Activated CD4-positive, alpha-beta T cell treated with anti-CD3 and anti-CD28 coated beads, Interleukin-2, amount 50 U/mL, for 4 hours (primary cell): ENCODE measurements at regions not wholly inside any gene's neighbourhood (a gene's known extent, or its start where the extent isn't known, plus 50 kb on each side); places are given as distances from the start of the nearest gene placed in this dataset.

Experiments used
- DNase-seq, 2 experiments: peaks; one replicate each; pipeline ENCODE4 v3.0.0-alpha.2; 2020

DNA sequence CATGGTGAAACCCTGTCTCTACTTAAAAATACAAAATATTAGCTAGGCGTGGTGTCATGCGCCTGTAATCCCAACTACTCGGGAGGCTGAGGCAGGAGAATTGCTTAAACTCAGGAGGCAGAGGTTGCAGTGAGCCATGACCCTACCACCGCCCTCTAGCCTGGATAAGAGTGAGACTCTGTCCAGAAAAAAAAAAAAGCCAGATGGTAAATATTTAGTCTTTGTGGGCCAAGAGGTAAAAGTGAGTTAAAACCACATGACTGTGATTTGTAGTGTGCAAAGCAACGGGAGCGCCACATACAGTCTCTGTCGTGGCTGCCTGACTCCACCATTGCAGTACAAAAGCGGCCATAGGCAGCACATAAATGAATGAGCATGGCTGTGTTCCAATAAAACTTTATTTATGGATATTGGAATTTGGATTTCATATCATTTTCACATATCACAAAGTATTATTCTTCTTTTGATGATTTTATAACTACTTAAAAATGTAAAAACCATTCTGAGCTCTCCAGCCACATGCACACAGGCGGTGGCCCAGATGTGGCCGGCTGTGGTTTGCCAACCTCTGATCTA, 51.8 kb upstream of the CASZ1 start:
- no peak for DNase-seq

DNA sequence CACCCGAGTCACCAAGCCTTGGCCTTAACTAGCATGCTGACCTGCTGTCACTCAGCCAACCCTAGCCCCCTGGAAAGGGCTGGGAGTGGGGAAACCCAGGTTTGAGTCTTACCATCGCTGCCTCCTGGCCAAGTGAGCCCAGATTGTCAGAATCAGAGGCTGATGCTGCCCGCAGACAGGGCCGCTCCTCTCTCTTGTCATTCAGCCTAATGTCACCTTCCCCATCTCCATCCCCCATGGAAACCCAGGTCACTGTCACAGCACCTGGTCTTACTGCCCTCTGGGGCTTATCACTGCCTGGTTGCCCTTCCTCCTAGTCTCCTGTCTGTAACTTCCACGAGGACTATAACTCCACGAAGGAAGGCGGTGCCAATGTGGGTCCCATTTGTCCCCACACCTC, 53.6 kb upstream of the CASZ1 start:
- no peak for DNase-seq

DNA sequence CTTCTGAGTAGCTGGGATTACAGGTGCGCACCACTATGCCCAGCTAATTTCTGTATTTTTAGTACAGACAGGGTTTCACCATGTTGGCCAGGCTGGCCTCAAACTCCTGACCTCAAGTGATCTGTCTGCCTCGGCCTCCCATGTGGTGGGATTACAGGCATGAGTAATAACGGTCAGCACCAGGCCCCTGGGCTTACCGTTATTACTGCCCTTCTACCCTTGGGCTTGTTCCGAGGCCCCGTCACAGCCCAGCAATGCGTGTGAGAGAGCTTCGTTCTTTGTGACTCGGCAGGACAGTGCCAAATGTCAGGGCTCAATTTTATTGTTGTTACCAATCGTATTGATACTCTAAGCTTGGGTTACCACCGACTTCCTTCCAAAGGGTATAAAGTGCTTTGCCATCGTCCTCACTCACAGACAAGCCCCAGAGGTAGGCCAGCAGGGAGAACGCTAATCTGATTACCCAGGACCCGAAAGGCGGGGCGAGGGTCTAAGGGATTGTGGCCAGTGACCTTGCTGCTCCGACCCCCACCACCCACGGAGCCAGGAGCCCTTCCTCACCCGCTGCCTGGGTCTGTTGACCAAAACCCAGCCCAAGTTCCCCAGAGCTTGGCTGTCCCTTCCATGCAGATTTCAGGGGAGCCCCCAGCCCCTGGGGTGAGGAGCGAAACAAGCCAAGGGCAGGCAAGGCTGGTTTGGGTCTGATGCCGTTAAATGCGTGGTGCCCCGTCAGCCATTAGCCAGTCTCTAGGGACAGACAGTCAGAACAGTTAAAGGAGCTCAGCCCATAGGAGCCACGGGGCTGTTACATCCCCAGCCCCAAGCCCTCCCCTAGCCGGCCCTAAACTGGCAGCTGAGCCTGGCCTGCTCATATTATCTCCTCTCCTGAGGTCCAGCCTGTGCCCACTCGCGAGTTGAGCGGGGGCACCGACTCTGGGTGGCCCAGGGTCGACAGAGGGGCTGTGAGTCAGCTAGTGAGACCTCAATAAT, 54.9 kb upstream of the CASZ1 start:
- no peak for DNase-seq

DNA sequence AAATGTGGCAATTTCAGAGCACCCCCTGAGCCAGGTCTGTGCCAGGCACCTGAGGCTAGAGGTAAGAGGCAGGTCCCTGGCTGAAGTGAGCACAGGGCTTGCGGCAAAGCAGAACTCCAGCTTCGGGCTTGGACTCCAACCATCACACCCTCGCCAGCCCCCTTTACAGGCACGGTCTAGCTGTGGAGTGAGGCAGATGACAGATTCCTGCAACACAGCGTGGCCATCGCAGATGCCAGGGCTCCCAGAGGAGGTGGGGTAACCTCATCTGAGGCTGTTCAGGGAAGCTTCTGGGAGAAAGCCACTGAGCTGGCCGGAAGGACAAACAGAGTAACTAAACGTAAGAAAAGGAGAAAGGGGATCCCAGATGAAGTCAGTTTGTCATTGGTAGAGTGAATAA, 55.6 kb upstream of the CASZ1 start:
- DNase-seq: no peak

DNA sequence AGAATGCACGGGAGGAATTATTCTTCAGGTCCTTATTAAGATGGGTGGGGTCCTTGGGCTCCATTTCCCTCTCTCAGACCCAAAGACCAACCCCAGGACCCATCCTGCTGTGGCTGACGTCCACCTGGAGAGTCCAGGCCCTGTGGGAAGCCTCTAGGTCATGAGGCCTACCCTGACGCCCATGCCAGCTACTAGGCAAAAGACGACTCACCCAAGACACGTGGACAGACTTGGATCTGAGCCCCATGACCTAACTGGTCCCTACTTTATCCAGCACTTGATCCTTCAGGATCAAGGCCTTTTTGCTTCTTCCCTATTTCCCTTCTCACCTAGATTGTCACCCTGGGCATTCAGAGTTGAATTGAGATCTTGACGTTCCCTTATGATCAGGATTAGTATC, 56.0 kb upstream of the CASZ1 start:
- DNase-seq: no peak

DNA sequence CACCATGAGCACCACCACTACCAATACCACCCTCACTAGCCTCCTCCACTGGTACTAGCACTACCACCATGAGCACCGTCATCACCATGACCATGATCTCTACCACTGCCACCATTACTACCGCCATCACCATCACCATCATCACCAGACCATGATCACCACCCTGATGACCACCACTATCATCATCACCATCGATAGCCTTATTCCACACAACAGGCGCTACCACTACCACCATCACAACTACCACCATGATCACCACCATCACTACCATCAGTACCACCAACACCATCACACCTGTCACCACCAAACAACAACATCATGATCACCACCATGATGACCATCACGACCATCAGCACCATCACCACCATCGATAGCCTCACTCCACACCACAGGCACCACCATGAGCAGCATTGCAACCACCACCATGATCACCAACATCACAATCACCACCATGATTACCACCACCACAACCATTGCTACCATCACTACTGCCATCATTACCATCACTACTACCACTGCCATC, 56.6 kb upstream of the CASZ1 start:
- DNase-seq: no peak

DNA sequence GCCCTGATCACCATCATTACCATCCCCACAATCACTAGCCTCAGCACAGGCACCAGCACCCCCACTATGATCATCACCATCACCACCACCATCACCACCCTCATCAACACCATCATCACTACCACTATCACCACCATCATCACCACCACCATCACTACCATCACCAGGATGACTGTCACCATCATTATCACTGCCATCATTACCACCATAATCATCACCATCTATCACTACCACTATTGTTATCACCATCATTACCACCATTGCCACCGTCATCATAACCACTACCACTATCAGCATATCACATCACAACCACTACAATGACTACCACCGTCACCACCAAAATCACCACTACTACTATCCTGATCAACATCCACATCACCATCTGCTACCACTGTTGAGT, 57.3 kb upstream of the CASZ1 start:
- no peak for DNase-seq

DNA sequence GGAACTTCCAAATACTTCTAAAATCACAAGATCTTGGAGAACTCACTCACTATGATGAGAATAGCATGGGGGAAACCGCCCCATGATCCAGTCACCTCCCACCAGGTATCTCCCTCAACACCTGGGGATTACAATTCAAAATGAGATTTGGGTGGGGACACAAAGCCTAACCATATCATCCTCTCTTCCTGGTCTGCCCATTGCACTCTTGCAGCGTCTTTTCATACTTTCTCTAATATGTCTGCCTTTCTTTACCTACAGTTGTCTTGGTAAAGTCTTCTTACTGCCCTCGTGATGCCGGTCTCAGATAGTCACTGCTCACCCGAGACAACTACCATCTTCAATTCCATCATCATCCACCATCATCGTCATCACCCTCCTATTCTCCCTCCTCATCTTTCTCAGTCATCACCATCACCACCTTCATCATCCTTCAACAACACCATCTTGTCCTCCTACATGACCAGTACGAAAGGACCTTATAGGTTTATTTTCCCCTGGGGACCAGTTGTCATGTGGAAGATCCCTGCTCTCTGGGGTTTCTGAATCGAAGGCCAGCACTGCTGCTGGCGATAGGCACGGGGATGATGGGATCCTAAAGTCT, 58.5 kb upstream of the CASZ1 start:
- no peak for DNase-seq

DNA sequence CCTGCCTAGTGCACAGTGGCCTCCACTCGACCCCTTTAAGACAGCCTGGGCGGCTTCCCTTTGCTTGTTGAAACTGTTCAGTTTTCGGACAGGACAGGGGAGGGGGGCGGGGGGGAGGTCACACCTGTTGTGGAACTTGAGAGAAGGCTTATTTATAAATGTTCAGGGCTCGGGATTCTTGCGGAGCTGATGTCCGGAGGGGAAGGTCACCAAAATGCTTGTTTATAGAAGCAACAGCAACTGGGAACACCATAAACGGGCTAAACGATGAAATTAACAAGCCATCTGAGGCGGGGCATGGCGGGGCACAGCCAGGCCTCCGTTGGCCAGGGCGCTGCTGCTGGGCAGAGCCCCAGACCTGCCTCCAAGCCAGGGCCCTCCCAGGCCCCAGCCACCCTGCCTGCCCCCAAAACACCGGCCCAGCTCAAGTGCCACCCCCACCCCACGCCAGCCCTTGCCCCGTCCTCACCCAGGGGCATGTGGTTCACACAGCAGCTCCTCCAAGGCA, 59.8 kb upstream of the CASZ1 start:
- DNase-seq: no peak

DNA sequence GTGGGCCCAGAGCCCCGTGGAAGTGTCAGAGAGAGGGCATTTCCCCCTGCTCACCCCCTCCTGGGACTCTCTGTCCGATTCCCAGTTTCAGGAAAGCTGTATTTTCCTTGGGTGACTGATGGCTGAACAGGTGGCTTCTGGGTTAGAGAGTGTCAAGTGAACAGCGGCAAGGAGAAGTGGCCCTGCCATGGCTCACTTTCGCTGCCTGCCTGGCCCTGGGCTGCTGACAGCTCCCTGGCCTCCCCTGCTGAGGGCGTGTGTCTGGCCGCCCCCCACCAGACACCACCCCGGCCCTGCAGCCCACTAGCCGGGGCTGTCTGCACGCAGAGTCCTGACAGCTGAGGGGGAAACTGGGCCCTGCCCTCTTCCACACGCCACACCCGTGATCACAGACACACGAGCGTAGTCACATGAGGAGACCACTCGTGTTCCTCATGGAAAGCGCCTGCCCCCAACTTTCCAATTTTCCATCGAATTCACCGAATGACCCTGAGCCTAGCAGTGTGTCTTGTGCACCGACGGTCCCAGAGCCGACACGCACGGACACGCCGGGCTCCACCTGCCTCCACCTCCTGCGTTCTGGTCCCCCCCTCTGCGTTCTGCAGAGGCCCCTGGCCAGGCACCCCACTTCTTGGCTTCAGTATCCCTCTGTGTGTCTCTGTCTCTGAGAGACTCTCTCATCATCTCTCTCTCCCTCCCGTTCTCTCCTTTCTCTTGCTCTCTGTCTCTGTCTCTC, 60.6 kb upstream of the CASZ1 start:
- no peak for DNase-seq

DNA sequence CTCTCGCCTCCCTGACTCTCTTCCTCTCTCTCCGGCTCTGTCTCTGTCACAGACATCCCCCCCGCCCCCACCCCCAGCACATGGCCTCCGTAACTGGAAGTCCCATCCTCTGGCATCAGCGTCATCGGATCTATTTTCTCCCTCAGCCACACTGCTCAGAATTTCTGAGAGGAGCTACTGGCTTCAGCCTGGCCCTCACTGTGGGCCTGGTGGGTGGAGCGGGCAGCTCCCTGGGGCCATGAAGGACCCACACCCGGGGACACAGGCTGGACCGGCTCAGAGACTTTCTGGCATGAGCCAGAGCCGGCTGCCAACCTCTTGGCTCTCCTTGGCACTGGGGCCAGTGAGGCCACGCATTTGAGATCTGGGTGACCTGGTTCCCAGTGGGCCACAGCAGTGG, 61.2 kb upstream of the CASZ1 start:
- no peak for DNase-seq

DNA sequence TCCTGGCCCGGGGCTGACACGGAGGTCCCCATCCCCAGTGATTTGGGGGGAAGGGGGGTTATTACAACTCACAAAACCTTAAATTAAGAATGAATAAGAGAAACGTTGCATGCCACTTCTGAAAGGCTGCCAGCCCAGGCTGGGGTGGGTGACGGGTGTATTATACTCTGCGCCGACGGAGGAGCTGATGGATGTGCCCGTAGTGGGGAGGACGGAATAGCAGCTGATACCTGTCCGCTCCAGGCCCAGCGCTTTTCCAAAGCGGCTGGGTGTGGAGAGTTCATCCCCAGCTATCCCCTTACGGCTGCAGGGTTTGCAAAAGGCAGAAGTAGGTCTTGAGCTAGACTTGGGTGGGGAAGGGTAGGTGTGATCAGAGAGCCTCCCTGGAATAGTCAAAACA, 63.8 kb upstream of the CASZ1 start:
- no peak for DNase-seq

DNA sequence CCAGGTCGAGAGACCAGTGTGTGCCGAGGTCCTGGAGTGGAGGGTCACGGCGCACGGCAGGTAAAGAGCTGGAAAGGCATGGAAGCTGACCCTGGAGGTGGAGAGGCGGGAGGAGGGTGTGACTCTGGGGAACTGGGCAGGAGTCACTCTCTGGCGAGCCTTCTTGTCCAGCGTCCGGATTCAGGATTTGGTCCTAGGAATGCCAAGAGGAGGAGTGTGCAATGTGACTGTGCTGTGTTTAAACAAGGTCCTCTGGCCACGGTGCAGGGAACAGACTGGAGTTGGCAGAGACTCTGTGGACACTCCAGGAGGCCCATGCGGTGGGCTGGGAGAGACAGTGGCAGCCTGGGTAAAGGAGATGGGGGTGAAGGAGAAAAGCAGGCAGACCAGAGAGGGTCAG, 64.2 kb upstream of the CASZ1 start:
- DNase-seq: no peak

DNA sequence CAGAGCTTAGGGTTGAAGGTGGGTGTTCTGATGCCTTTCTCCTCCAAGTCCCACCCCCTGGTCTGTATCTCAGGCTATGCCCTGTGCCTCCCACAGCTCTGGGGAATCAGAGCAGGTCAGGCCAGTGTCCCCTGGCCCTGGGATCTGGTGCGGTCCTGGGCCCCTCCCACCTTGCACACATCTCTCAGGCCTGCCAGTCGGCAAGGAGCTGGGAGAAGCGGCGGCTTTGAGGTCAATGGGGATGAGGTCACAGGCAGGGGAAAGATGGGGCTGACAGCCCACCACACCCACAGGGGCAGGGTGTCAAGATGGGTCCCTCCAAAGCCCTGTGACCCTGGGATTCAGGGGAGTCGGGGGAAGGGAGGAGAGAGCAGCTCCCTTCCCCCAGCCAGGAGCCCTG, 65.4 kb upstream of the CASZ1 start:
- no peak for DNase-seq

DNA sequence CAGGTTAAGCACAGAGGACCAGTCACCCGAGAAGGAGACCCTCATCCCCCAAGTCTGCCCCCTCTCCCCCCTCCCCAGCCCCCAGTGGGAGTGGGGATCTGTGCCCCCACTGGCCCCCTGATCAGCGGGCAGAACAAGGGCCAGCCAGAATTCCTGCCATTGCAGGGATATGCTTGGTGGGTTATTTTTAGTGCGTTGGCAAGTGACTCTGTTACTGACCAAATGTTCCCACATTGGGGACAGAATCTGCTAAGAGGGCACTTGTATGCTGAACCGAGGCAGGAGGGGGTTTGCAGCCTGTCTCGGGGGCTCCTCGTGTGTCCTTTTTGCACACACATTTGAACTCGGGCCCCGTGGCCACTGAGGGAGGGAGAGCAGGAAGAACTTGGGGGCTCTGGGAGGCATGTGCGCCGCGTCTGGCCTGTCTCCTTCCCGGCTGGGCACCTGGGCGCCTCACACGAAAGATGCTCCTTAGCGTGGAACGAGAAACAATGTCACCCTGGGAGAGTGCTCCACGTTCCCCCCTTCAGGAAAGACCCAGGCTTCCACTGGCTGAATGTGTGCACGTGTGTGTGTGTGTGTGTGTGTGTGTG, 66.4 kb upstream of the CASZ1 start:
- DNase-seq: no peak

DNA sequence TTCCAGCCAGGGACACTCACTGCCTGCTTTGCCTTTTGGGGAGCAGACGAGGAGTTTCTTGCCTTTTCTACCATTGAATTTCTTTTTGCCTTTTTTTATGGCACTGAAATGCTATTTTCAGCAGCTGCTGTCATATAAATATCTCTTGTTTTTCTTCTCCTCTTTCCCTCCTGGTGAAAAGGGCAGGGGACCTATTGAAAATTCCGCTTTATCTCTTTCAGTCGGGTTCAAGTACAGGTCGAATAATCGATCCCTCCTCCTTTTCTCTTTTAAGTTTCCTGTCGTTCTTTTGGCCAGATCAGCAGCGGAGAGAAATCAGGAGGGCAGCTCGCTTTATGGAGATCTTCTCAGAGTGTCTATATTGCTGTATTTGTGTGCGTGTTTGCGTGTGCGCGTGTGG, 67.4 kb upstream of the CASZ1 start:
- no peak for DNase-seq

DNA sequence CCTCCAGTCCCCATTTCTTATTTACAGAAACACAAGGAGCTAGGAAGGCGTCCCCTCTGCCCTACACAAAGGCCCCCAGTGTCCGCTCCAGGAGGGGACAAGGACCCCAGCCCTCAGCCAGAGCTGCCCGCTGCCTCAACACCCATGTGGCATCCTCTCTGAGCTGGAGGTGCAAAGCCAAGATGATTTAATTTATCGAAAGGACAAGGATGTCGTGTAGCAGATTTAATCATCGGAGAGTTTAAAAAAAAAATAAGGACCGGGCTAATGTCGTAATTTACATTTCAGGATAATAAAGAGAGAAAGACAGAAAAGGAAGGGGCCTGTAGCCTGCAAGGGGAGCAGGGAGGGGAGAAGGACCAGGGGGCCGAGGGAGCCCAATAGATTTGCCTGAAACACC, 68.3 kb upstream of the CASZ1 start:
- no peak for DNase-seq

DNA sequence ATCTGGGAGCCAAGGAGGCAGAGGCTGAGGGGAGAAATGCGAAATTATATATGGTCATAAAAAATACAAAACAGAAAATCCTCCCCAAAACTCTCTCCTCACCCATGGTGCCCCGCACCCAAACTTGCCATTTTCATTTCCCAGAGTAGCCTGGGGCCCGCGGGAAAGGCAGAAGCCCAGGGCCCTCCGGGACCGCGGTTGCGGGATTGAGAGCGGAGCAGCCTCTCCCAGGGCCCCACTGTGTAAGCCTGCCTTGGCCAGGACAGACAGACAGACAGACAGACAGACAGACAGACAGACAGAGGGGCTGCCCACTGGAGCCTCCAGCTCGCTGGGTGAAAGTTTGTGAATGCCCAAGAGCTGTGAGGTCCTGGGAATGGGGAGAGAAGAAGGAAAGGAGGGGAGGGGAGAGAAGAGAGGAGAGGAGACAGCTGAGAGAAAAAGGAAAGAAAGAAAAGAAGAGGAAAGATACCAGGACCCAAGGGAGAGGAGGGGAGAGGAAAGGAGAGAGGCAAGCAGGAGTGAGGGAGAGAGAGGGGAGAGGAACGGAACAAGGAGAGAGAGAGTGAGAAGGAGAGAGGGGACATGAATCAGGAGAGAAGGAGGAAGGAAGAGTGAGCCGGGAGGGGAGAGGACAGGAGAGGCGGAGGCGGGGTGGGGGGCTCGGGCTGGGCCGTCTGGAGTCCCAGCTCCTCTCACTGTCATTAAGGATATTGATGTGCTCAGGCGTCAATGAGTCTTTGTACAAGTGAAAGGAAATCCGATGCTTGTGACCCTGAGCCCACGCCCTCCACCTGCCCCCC, 69.3 kb upstream of the CASZ1 start:
- DNase-seq: no peak

DNA sequence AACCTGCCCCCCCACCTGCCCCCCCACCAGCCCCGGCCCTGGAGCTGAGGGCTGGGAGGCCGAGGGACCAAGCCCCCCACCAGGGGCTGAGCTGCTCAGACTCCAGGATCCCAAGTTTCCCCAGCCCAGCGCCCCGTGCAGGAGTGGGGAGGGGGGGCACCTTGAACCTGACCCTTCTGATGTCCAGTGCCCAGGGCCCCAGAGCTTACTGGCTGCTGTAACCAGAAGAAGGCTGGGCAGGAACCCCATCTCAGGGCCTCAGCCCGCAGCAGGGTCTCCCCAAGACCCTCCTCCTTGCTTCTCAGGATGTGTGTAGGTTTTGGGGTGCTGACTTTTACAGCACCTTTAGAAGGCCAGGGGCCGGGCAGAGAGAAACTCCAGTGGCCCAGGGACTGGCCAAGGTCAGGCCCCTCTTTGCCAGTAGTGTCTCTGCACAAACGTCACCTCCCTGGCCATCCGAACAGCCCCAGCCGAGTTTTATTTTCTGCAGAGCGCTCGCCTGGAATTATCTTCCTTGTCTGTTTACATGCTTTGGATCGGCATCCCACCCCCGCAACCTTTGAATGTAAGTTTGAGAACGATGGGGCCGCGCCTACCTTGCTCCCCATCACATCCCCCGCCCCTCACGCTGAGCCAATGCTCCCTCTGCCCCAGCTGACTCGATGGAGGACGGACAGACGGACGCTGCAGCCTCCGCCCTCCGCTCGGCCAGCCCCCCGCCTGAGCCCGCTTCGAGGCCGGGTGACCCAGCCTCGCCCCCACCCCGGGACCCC, 70.1 kb upstream of the CASZ1 start:
- DNase-seq: peak; percentile 27 to 30

DNA sequence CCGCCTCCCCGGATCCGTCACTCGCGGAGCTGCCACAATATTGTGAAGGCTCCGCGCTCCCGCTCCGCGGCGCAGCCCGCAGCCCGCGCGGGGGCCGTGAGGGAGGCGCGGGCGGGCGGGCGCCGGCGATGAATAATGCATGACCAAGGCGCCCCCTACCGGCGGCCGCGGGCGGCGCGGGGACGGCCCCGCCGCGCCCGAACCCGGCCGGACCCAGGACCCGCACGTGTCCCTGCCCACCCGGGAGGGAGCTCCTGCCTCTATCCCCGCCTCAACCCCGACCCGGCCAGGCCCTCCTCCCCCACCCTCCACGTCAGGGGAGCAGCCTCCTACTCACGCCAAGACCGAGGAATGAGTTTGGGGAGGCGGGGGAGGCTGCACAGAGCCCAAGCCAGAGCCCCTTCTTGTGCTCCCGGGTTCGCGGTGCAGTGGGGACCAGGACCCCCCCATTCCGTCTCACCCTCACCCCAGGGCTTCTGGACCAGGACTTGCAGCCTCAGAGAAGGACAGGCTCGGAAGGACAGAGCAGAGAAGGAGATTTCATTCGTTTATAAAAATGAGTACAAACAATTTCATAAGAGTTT, 70.8 kb upstream of the CASZ1 start:
- peak; percentile 48 to 49 for DNase-seq
